Right ventricle myocardium superior (tissue), 1 donor: ENCODE measurements at regions not wholly inside any gene's neighbourhood (a gene's known extent, or its start where the extent isn't known, plus 50 kb on each side); places are given as distances from the start of the nearest gene placed in this dataset.
A peak's percentile ranks its signal among the peaks of the same experiment; 100 is the strongest.
"Not testable (repeated sequence)": the region's sequence is repeated elsewhere in the genome, so short reads cannot be mapped to it uniquely, and the experiment has no call there.

Experiments
- ATAC-seq: fragments of 200-7000 bp; cut with Tn5 transposase; one replicate; pipeline ENCODE4 v1.9.1; 2020; ENCODE audit warnings: mild to moderate bottlenecking; ENCODE audit not compliant: poor library complexity
- DNase-seq: peaks from one replicate; pipeline ENCODE4 v3.0.0-alpha.2; 2020
- intact Hi-C: fragments of 100-400 bp; cut with DNase I; formaldehyde crosslinking; loops from one replicate; pipeline ENCODE4 v1.11.2; 2022
- donor health status: DM: no; HTN: yes; CAD: no; lungs with severe emphysema.

- no peak for ATAC-seq
- DNase-seq = no peak
- intact Hi-C loops = no loop called here
Observed at GRCh38 chr1:230498704-230499103, 72.6 kb upstream of the PGBD5 start.

GRCh38 chr1:230496451-230496850, 70.3 kb upstream of the PGBD5 start:
- ATAC-seq (no peak), DNase-seq (no peak)
- intact Hi-C loops = no loop called here

GRCh38 chr1:230495891-230496385, 69.8 kb upstream of the PGBD5 start:
- no peak for ATAC-seq

GRCh38 chr1:230495076-230495475, 68.9 kb upstream of the PGBD5 start:
- no peak for ATAC-seq
- no peak for DNase-seq
- intact Hi-C loops = no loop called here

More at GRCh38 chr1:230495891-230496385, 69.8 kb upstream of the PGBD5 start:
- DNase-seq = no peak
- intact Hi-C loops = no loop called here

GRCh38 chr1:230494514-230494913, 68.4 kb upstream of the PGBD5 start:
- ATAC-seq (no peak), DNase-seq (no peak)
- intact Hi-C loops = no loop called here

- no peak for ATAC-seq
- no peak for DNase-seq
- intact Hi-C loops = no loop called here
Observed at GRCh38 chr1:230494026-230494425, 67.9 kb upstream of the PGBD5 start.

GRCh38 chr1:230493264-230493663, 67.1 kb upstream of the PGBD5 start:
- DNase-seq (no peak), ATAC-seq (peak; percentile 81)
- intact Hi-C loops = no loop called here

- DNase-seq (no peak), ATAC-seq (no peak)
- intact Hi-C loops = no loop called here
Observed at GRCh38 chr1:230490436-230490835, 64.3 kb upstream of the PGBD5 start.

- intact Hi-C loops = no loop called here
- DNase-seq (no peak), ATAC-seq (peak; percentile 15)
Observed at GRCh38 chr1:230487773-230488428, 61.8 kb upstream of the PGBD5 start.

- DNase-seq = no peak
- intact Hi-C loops = no loop called here
- ATAC-seq = no peak
Observed at GRCh38 chr1:230476622-230477003, 50.5 kb upstream of the PGBD5 start.

- DNase-seq, ATAC-seq, intact Hi-C loops: not testable (repeated sequence)
Observed at GRCh38 chr1:230475856-230476621, 49.9 kb upstream of the PGBD5 start.
